T-helper 1 cell treated with Interleukin-12 subunit alpha and Interleukin-12 subunit beta and Interleukin-4 antibody, amounts not matched to agents 30 ng/mL and 1 ng/mL, for 36 hours (primary cell): ENCODE measurements at regions not wholly inside any gene's neighbourhood (a gene's known extent, or its start where the extent isn't known, plus 50 kb on each side); places are given as distances from the start of the nearest gene placed in this dataset.

ENCODE experiments used
- intact Hi-C: fragments of 100-400 bp; cut with micrococcal nuclease; formaldehyde crosslinking; loops from one replicate; pipeline ENCODE4 v1.15.1; 2024

DNA sequence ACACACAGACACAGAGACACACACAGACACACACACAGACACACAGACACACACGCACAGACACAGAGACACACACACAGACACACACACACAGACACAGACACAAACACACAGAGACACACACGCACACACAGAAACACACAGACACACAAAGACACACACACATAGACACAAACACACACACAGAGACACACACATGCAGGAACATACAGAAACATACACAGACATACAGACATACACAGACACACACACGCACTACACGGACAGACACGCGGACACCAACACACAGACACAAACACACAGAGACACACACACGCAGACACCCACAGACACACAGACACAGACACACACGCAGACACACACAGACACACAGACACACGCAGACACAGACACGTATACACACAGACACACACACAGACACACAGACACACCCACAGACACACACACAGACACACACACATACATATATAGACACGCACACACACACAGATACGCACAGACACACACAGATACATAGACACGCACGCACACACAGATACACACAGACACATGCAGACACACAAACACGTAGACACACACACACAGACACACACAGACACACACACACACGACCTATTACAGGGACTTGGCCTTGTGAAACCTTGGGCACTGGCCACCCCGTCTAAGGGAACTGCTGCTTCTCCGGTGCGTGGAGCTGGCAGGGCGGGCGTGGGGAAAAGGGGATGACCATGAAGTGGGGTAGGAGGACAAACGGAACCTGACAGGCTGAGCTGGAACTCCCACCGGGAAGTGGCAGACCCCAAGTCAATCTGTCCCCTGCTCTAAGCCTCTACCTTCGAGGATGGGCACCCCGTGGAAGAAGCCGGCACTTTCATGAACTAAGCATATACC lies 211.4 kb downstream of the TFCP2L1 start:
- intact Hi-C loops = no loop called here

DNA sequence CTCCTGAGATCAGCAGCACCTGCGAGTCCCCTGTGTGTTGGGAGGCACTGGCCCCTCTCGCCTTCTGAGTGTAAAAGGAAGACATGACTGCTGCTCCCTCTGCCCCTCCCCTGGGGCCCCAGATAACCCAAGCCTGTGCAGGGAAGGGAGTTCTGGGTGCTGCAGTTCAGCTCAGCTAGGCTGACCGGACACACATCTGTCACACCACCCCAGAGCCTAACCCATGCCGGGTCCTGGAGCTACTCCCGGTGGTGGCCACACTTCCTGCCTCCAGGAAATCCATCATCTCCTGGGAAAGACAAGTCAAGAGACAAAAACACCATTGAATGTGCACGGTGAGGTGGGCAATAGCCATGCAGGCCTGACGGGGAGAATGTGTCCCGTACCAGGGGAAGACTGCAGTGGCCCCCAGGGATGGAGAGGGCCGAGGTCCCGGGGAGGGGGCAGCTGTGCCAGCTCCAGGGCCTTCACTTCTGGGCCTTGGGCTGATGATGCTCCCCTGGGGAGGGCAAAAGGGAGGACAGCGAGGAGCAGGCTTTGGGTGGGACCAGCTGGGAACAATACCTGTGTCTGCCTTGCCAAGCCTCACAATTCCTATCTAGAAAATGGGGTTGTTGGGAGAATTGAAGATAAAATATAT lies 210.6 kb downstream of the TFCP2L1 start:
- intact Hi-C loops = no loop called here

DNA sequence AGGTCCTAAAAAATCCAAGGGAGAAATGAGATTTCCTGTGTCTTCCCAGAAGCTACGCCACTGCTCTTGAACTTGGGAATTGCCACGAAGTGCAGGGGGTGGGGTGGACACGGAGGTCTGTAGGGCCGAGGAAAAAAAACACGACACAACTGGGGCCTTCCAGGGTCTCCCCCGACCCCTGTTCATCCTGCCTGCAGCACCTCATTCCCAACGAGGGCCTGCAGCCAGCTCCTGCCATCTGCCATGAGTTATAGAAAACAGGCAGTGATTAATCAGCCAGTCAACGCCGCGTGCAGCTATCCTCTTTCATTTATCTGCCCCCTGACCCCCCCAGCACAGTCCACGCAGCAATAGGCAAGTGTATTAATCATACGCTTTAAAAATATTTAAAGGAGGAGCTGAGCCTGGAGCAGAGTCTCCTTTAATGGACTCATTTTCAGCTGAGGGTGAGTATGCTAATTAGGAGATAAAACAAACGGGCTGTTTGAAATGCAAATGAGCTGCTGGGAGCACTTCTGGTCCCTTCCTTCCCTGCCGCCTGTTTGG lies 209.9 kb downstream of the TFCP2L1 start:
- intact Hi-C loops = no loop called here

DNA sequence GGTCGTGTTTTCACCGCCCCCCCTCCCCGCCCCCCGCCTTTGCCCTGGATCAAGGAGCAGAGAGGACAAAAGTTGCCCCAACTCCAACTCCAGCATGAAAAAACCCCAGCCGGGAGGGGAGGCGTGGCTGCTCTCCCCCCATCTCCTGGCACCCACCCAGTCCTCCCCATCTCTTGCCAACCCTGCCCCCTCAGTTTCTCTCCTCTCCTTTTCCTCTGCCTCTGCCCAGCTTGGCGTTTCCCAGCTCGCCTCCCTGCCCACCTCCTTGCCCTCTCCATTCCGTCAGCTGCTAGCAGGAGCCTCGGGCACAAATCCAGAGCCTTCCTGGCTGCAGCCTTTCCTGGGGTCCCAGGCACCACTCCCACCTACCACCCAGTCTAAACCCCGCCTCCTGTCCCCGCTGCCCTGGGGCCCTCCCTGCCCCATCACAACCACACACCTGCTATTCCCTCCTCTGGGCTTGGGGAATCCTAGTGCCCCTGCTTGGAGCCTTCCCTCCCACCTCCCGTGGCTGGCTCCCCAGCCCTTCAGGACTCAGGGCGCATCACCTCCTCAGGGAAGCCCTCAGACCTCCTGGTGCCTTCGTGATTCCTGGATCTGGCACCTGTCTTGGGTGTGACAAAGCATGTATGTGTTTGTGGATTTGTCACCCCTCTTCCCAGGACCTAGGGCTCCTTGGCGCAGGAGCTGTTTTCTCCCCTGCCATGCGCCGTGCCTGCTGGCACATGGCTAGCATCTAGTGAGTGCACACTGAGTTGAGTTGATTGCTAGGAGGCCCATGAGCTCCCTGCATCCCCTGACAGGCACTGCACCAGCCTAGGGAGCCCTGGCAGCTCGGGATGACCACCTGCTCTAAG lies 209.1 kb downstream of the TFCP2L1 start:
- intact Hi-C loops = no loop called here

DNA sequence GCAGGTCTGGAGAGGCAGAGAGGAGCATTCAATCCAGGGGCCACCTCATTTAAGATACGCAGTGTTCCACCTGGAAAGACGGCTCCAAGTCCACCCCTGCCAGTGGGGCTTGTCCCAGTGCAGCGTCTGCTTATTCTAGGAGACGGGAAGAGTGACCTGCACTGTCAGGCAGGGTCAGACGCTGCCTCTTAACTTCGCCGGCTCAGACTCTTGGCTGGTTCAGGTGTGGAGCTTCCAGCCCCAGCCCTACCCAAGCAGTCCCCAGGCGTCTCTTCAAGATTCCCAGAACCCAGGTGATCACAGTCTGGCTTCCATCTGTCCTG lies 208.5 kb downstream of the TFCP2L1 start:
- intact Hi-C loops = no loop called here

DNA sequence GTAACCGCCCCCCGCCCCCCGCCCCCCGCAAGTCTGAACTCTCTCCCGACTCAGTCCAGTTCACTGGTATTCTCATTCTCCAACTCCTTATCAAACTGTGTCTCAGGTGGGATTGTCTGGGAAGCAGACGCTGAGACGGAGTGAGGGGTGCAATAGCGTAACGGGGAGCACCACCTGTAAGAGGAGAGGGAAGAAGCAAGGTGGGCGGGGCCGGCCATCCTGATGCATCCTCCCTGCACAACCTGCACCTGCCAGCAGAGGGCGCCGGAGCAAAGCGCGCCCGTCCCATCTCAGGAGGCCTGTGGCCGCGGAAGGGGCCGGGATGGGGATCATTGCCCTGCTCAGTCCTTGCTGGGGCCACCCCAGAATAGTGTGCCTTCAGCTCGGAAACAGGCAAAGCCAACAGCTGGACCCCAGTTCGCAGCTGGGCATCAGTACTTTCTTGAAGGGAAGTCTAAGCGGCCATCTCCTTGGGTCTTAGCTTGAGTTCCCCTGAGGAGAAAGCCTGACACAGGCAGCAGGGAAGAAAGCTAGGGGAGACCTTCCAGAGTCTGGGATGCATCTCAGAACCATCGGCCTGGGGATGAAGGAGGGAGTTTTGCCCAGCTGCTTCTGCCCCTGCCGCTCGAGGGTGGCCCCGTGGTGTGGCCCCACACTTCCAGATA lies 208.0 kb downstream of the TFCP2L1 start:
- intact Hi-C loops = loop anchor here (1.0 kb wide), 1 partner anchor 8 kb away; no protein-coding TSS in a partner anchor

DNA sequence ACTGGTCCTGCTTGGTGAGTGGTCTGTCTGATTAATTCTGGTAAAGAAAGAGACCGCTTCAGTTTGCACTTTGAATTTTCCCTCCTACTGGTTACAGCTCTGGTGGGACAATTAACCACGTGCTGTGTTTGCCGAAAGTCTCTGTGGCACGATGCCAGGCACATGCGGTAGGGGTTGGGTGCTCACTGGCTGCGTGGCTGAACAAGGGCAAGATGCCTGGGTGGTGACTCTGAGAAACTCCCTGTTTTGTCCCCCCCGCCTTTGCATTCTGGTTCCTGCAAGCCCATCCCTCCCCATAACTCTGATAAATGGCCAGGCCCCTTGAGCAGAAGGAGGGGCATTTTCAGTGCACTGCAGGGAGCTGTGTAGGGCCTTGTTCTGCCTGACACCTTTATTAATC lies 206.1 kb downstream of the TFCP2L1 start:
- intact Hi-C loops = no loop called here

DNA sequence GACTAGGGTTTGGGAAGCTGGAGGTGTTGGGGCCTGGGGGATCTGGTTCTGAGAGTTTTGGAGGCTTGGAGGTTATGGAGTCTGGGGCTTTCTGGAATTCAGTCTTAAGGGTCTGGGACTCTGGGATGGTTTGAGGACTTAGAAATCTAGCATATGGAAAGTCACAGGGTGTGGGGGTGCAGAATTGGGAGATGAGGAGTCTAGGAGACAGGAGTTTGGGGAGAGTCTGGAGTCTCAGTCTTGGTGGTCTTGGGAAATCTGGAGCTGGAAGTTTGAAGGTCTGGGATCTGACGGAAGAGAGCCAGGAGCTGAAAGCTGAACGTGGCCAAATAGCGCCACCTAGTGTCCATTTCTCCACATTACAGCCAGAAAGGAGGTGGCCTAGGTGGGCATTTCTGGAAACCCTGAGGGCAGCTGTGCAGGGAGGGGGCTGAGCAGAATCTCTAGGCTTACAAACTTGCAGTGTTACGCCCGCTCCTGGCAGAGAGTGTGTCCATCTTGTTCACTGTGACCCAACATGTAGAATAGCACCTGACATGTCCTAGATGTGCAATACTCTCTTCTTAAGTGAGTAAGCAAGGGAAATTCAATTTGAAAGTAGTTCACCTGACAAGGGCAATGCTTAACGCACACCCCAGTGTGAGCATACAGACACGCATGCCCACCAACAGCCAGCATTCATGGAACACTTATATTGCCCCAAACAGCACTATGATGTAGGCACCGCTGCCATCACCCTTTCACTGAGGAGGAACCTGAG lies 204.8 kb downstream of the TFCP2L1 start:
- intact Hi-C loops = loop anchor here (1.0 kb wide), 1 partner anchor 385 kb away; no protein-coding TSS in a partner anchor

DNA sequence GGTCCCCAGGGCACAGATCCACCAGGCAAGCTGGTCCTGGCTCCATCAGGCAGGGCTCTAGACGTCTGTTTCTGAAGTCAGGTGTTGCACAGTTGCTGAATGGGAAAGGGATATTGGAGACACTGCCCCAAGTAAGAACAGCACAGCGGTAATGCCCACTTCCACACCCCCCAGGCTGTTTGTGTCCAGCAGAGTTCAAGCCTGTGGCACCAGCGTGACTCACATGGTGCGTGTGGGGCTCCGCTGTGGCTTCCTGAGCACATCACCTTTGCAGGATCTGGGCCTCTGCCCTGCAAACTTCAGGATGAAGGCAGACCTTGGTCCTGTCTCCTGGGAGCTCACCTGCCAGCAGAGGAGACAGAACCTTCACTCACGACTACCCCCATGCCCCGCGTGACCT lies 203.3 kb downstream of the TFCP2L1 start:
- intact Hi-C loops = no loop called here

DNA sequence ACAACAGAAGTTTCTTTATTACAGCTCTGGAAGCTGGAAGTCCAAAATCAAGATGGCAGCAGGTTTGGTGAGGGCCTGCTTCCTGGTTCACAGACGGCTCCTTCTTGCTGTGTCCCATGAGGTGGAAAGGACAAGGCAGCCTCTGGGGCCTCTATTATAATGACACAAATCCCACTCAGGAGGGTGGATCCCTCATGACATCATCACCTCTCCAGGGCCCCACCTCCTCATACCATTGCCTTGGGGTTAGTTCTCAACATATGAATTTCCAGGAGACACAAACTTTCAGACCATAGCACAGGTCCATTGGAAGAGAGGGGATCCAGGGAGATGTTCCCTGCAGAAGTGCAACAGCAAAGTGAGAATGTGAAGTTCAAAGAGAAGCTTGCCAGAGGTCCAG lies 202.8 kb downstream of the TFCP2L1 start:
- intact Hi-C loops = no loop called here

DNA sequence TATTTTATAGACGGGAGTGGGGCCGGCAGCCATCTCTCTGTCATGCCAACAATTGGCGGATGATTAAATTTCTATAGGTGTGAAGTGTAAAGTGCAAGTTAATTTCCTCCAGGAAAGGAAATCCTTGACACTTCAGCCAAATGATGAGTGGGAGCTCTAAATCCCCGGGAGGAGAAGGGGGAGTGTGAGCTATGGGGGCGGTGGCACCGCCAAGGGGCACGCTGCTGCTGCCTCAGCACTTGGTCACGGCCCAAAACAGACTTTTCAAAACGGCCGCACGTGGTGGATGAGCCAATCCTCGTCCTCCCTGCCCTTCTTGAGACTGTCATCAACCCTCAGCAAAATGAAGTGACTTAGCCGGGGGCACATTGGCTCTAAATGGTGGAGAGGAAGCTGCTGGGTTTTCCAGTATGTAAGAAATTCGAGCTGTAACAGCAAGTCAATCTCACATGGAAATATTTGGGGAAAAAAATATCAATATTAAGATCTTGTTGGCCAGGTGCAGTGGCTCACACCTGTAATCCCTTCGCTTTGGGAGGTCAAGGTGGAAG lies 200.8 kb downstream of the TFCP2L1 start:
- intact Hi-C loops = loop anchor here (2.0 kb wide), 2 partner anchors 239 to 635 kb away; no protein-coding TSS in a partner anchor

DNA sequence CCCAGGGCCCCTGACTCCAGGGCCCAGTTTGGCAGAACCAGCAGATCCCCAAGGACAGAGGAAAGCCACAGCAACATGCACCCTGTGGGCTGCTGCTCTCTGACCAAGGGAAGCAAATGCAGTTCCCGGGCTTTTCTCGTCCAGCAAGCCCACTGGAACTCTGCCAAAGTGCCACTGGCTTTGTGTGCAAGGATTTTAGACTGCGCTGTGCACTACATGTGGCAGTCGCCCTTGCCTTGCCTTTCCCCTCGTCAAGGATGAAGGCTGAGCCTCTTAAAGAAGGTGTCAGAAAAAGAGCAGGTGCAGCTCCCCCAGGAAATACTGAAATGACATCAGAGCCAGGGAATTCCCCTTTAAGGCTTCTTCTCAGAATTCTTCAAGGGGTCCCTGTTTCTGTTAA lies 199.2 kb downstream of the TFCP2L1 start:
- intact Hi-C loops = loop anchor here (1.0 to 2.0 kb wide), 4 partner anchors 8 to 633 kb away; no protein-coding TSS in a partner anchor

DNA sequence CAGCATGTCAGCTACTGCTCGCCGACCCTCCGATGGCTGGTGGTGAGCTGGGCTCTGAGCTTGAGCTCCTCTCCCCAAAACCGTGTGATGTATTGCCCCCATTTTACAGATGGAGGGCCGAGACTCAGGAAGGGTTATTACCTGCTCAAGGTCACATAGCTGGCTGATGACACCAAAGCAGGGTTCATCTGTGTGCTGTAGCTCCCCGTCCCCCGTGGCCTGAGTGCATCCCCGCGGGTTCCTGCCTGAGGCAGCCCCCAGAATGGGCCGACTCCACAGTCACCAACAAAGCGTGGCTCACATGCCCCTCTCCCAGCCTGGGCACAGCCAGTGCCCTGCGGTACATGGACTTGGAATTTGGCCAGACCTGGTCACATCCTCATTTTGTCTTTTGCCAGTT lies 198.6 kb downstream of the TFCP2L1 start:
- intact Hi-C loops = no loop called here

DNA sequence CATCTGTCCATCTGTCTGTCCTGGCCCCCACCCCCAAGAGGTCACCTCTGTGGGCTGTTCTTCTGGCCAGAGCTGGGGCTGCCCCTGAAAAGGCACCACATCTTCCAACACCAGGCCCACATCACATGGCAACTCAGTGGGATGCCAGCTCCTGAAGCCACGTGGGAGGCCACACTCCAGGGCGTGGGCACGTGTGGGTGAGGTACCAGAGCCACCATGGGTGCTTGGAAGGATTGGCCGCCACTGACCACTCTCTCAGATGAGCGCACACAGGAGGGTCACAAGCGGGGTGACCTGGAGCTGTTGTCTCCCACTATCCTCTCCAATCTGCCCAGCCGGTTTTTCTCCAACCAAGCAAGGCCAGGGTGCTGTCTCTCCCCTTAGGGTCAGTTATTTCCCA lies 197.9 kb downstream of the TFCP2L1 start:
- intact Hi-C loops = no loop called here

DNA sequence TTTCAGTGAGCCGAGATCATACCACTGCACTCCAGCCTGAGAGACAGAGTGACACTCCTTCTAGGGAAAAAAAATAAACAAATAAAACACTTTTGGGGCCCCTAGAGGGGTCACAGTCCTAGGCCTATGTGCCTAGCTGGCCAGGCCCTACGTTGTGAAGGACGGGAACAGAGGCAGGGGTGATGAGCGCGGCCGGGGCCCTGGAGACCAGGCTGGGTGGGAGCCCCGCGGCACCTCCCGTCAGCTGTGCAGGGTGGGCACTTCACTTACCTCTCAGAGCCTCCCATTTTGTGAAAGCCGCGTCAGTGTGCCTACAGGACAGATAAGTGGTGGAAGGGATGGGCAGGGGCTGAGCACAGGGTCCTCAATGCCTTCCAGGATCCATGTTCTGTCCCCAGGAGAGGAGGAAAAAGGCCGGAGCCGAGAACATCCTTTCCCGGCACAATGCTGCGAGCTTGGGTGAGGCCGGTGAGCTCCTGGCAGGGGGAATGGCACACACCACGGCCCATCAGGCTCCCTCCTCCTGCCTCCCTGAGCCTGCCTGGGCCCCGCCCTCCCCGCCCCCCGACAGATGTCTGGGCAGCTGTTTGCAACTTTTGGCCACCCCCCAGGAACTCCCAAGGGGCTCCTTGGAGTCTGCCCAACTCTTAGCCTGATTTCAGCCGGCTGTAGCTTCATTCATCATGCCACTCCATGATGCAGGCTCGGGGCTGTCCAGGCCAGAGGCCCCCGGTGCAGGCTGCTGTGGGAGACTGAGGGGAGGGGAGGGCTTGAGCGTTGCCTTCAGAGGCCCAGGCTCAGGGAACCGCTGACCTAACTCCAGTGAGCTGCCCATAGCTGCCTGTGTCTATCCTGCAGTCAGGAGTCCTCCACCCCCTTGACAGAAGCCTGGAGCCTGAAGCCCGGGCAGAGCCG lies 196.5 kb downstream of the TFCP2L1 start:
- intact Hi-C loops = no loop called here

DNA sequence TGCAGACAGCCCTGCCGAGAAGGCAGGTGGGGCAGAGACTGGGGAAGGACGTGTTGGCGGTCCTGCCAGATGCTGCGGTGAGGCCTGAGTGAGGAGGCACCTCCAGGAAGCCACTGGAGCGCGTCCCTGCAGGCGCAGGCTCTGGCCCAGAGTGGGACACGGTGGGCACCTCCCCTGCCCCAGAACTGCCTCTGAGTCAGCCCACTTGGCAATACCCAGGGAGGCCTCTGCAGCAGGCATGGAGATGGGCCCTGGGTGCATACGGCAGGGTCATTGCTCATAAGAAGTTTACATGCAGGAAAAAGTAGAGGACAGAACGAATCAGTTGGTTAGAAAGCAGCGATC lies 195.9 kb downstream of the TFCP2L1 start:
- intact Hi-C loops = no loop called here

DNA sequence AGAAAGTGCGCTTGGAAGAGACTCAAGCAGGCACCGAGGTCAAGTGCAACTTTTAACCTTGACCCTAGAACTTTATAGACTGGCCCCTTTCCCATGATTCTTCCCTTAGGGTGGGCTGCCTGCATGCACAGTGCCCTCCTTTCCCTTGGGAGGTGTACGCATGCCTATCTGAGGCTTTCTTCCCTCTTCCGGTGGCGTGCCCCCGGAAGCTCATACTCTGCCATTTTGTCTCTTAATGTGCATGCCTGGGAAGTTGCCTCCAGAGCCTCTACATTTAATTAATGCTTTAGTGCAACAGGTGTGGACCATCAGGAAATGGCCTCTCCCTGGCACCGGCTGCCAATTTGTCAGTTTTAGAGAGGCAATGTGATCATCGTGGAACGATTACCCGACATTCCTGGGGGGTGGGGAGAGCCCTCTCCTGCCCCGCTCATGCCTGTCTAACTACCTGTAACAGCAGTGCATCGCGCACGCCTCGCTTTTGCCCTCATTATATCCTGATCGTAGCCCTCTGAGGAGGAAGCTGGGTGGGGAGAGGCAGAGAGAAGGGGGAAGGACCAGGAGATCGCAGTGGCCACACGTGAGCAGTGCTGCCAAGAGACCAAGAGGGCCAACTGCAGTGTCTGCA lies 194.8 kb downstream of the TFCP2L1 start:
- intact Hi-C loops = no loop called here

DNA sequence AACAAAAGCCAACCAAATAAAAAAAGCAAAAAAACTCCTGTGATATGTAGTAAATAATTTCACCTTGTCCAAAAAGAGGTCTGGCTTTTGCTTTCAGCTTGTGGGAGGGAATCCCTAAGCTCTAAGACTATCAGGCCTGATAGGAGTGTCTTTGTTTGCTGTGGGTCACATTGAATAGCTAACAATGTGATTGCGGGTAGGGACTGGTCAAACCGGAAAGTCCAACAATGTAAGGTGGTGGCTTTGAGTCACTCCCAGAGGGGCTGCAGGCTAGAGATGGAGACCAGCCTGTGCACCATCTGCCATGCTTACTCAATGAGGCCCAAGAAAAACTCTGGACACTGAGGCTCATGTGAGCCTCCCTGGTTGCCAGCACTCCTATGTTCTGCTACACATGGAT lies 192.9 kb downstream of the TFCP2L1 start:
- intact Hi-C loops = no loop called here

DNA sequence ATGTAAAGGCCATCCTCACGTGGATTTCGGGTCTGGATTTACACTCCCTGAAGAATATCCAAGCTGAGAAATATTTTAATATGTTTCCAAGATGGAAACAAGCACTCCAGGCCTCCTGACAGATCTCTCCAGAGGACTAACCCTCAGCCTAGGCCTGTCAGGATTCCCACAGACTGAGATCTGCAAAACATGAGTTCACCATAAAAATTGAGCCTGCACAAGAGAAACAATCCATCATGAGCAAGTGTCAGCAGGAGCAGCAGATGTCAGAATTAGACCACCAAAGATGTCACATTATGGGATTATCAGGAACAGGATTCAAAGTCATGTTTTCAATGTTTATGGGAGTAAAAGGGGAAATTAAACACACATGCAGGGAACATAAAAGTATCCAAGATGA lies 191.3 kb downstream of the TFCP2L1 start:
- intact Hi-C loops = no loop called here
